Neural crest cell (in vitro differentiated cells): ENCODE measurements at regions not wholly inside any gene's neighbourhood (a gene's known extent, or its start where the extent isn't known, plus 50 kb on each side); places are given as distances from the start of the nearest gene placed in this dataset.

Experiments
- DNase-seq: peaks from one replicate; pipeline ENCODE4 v3.0.0; 2021; ENCODE audit warnings: low read depth, mixed read lengths, low spot score
- H3K27ac Mint-ChIP-seq: one replicate; pipeline ENCODE4 v1.8.0; 2021; ENCODE audit warnings: mild to moderate bottlenecking, mixed read lengths; ENCODE audit not compliant: unreplicated experiment
- H3K27me3 Mint-ChIP-seq: 2 replicates; pipeline ENCODE4 v1.8.0; 2021; ENCODE audit warnings: low read depth, mild to moderate bottlenecking, mixed read lengths
- H3K36me3 Mint-ChIP-seq: 2 replicates; pipeline ENCODE4 v1.8.0; 2021; ENCODE audit warnings: low read depth, mild to moderate bottlenecking, mixed read lengths
- H3K4me1 Mint-ChIP-seq: 2 replicates; pipeline ENCODE4 v1.8.0; 2021; ENCODE audit warnings: mixed read lengths
- H3K4me3 Mint-ChIP-seq: one replicate; pipeline ENCODE4 v1.8.0; 2021; ENCODE audit warnings: mild to moderate bottlenecking, mixed read lengths
- H3K9me3 Mint-ChIP-seq: 2 replicates; pipeline ENCODE4 v1.8.0; 2021; ENCODE audit warnings: mixed read lengths
- TF ChIP-seq, protein P1 (sequence below): fragments of 200-600 bp; sonication (generic); conservative IDR thresholded peaks from 2 replicates; pipeline ENCODE4 v1.5.0; 2021; ENCODE audit warnings: antibody characterized with exemption, mild to moderate bottlenecking

GRCh38 chr21:29396951-29397455 is 98.3 kb downstream of the BACH1 start:
- H3K27ac Mint-ChIP-seq = no peak overlapping the region
- no peaks in the 10 kb centered on the region for H3K27me3 Mint-ChIP-seq
- no peak overlapping the region for H3K4me3 Mint-ChIP-seq
- TF ChIP-seq, protein P1, sequence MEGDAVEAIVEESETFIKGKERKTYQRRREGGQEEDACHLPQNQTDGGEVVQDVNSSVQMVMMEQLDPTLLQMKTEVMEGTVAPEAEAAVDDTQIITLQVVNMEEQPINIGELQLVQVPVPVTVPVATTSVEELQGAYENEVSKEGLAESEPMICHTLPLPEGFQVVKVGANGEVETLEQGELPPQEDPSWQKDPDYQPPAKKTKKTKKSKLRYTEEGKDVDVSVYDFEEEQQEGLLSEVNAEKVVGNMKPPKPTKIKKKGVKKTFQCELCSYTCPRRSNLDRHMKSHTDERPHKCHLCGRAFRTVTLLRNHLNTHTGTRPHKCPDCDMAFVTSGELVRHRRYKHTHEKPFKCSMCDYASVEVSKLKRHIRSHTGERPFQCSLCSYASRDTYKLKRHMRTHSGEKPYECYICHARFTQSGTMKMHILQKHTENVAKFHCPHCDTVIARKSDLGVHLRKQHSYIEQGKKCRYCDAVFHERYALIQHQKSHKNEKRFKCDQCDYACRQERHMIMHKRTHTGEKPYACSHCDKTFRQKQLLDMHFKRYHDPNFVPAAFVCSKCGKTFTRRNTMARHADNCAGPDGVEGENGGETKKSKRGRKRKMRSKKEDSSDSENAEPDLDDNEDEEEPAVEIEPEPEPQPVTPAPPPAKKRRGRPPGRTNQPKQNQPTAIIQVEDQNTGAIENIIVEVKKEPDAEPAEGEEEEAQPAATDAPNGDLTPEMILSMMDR = no peak
- peaks cover 21% of the 10 kb centered on the region for H3K9me3 Mint-ChIP-seq
- peaks cover 44% of the 10 kb centered on the region for H3K36me3 Mint-ChIP-seq
- H3K4me1 Mint-ChIP-seq = peaks cover 2% of the 10 kb centered on the region
- no peak for DNase-seq

GRCh38 chr21:29403301-29403700 is 104.6 kb downstream of the BACH1 start:
- DNase-seq = no peak
- no peak overlapping the region for H3K27ac Mint-ChIP-seq
- no peaks in the 10 kb centered on the region for H3K4me1 Mint-ChIP-seq
- H3K27me3 Mint-ChIP-seq = no peaks in the 10 kb centered on the region
- TF ChIP-seq, protein P1 = no peak
- peaks cover 32% of the 10 kb centered on the region for H3K9me3 Mint-ChIP-seq
- no peak overlapping the region for H3K4me3 Mint-ChIP-seq
- H3K36me3 Mint-ChIP-seq = peaks cover 41% of the 10 kb centered on the region

GRCh38 chr21:29403922-29404538 is 105.3 kb downstream of the BACH1 start:
- Mint-ChIP-seq H3K4me1 (no peaks in the 10 kb centered on the region), H3K27ac (no peak overlapping the region)
- TF ChIP-seq, protein P1 = no peak

GRCh38 chr21:29405503-29406122 is 106.9 kb downstream of the BACH1 start:
- TF ChIP-seq, protein P1 = no peak
- H3K4me3 Mint-ChIP-seq = no peak overlapping the region
- peaks cover 16% of the 10 kb centered on the region for H3K9me3 Mint-ChIP-seq

More at GRCh38 chr21:29403922-29404538, 105.3 kb downstream of the BACH1 start:
- no peak overlapping the region for H3K4me3 Mint-ChIP-seq
- H3K9me3 Mint-ChIP-seq = peaks cover 29% of the 10 kb centered on the region
- H3K36me3 Mint-ChIP-seq = peaks cover 34% of the 10 kb centered on the region
- H3K27me3 Mint-ChIP-seq = no peaks in the 10 kb centered on the region
- DNase-seq = no peak

DNA sequence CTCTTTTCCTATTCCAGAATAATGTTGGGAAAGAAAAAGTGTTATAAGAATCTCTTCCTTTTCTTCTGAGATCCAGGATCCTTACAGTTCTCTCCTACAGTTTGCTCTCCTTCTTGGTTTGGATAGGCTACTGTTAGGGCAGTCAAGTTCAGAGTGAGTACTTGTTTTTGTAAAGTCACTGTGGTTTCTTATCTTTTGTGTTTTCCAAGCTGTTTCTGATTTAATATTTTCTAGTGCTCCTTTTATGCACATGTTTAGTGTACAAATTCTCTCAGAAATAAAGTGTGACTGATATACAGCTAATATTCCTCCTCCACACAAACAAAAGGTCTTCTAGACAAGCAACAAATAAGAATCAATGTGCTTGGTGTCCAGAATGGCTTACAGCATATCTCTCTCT is 107.7 kb downstream of the BACH1 start:
- Mint-ChIP-seq H3K4me1 (no peaks in the 10 kb centered on the region), H3K27ac (no peak overlapping the region), H3K36me3 (peaks cover 16% of the 10 kb centered on the region), H3K9me3 (peaks cover 14% of the 10 kb centered on the region), H3K27me3 (no peaks in the 10 kb centered on the region), H3K4me3 (no peak overlapping the region)
- TF ChIP-seq, protein P1 = no peak
- DNase-seq = no peak

More at GRCh38 chr21:29405503-29406122, 106.9 kb downstream of the BACH1 start:
- H3K4me1 Mint-ChIP-seq = no peaks in the 10 kb centered on the region
- peaks cover 18% of the 10 kb centered on the region for H3K36me3 Mint-ChIP-seq
- no peak overlapping the region for H3K27ac Mint-ChIP-seq
- DNase-seq = no peak
- H3K27me3 Mint-ChIP-seq = no peaks in the 10 kb centered on the region
